HepG2 (cell line): ENCODE measurements at regions not wholly inside any gene's neighbourhood (a gene's known extent, or its start where the extent isn't known, plus 50 kb on each side); places are given as distances from the start of the nearest gene placed in this dataset.

Experiments used
- BHLHE40 ChIP-seq: IDR thresholded peaks from 2 replicates; pipeline ENCODE4 v1.6.1; 2011; ENCODE audit warnings: low read length, improper control_type of control experiment
- CTCF ChIP-seq: sonication (generic); formaldehyde crosslinking; IDR thresholded peaks from 2 replicates; pipeline ENCODE4 v1.5.0; 2020; ENCODE audit warnings: mild to moderate bottlenecking, missing genetic modification reagents, moderate library complexity
- DMTF1 ChIP-seq: sonication (generic); formaldehyde crosslinking; IDR thresholded peaks from 2 replicates; pipeline ENCODE4 v1.4.0; 2020; ENCODE audit warnings: mild to moderate bottlenecking, missing genetic modification reagents
- GPBP1L1 ChIP-seq: sonication (generic); formaldehyde crosslinking; IDR thresholded peaks from 2 replicates; pipeline ENCODE4 v1.5.0; 2020; ENCODE audit warnings: mild to moderate bottlenecking, missing genetic modification reagents
- RNF2 ChIP-seq: fragments of 450-650 bp; conservative IDR thresholded peaks from 2 replicates; pipeline ENCODE4 v1.6.1; 2016; ENCODE audit warnings: low read depth
- SRSF4 ChIP-seq: fragments of 200-400 bp; formaldehyde crosslinking; IDR thresholded peaks from one replicate; pipeline ENCODE4 v1.6.1; 2018; ENCODE audit warnings: mild to moderate bottlenecking, low read depth, low read length, moderate library complexity; ENCODE audit not compliant: poor library complexity, severe bottlenecking
- ZKSCAN1 ChIP-seq: fragments of 150-350 bp; IDR thresholded peaks from 2 replicates; pipeline ENCODE4 v1.6.1; 2014; ENCODE audit warnings: low read length
- ZSCAN5A ChIP-seq: sonication (generic); formaldehyde crosslinking; IDR thresholded peaks from 2 replicates; pipeline ENCODE4 v1.8.0; 2022; ENCODE audit warnings: mild to moderate bottlenecking, missing genetic modification reagents, borderline replicate concordance

- TF ChIP-seq CTCF (CRISPR knock-in tag) (no peak), SRSF4 (no peak), ZKSCAN1 (no peak), RNF2 (no peak), ZSCAN5A (CRISPR knock-in tag) (no peak), GPBP1L1 (CRISPR knock-in tag) (no peak), BHLHE40 (no peak), DMTF1 (CRISPR knock-in tag) (no peak)
Observed at GRCh38 chrX:34563061-34563460, 94.0 kb downstream of the TMEM47 start.
